HFF-Myc (cell line): ENCODE measurements at regions not wholly inside any gene's neighbourhood (a gene's known extent, or its start where the extent isn't known, plus 50 kb on each side); places are given as distances from the start of the nearest gene placed in this dataset.

ENCODE experiments used
- DNase-seq: peaks from one replicate; pipeline ENCODE4 v3.0.0-alpha.2; 2011; ENCODE audit warnings: low read depth; ENCODE audit errors: extremely low read depth
- H3K4me3 ChIP-seq: replicated peaks from 2 replicates; pipeline ENCODE4 v1.5.1; 2011; ENCODE audit warnings: low read depth, mild to moderate bottlenecking, control low read depth, low read length
- TF ChIP-seq, protein P1 (sequence below): IDR thresholded peaks from 2 replicates; pipeline ENCODE4 v1.5.1; 2012; ENCODE audit warnings: mild to moderate bottlenecking, low read depth, low read length, control low read depth; ENCODE audit errors: missing control alignments

DNA sequence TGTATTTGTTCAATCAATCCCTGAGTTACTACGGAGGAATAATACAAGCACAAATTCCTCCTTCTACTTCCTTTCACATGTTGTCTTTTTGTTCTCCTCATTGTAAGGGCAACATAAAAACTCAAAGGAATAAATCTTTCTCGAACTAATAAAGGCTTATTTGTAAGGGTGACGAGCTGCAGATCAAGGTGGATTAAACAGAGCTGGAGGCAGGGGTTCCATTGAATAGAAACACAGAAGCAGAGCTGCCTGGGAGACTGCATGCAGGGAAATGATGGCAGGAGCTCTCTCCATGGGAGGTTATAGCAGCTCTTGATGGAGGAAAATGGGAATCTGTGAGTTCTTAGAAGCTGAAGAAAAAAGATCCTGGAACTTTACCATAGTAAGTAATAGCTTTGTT lies 160.2 kb downstream of the CYYR1 start:
- no peak for DNase-seq
- H3K4me3 ChIP-seq = no peak overlapping the region
- TF ChIP-seq, protein P1, sequence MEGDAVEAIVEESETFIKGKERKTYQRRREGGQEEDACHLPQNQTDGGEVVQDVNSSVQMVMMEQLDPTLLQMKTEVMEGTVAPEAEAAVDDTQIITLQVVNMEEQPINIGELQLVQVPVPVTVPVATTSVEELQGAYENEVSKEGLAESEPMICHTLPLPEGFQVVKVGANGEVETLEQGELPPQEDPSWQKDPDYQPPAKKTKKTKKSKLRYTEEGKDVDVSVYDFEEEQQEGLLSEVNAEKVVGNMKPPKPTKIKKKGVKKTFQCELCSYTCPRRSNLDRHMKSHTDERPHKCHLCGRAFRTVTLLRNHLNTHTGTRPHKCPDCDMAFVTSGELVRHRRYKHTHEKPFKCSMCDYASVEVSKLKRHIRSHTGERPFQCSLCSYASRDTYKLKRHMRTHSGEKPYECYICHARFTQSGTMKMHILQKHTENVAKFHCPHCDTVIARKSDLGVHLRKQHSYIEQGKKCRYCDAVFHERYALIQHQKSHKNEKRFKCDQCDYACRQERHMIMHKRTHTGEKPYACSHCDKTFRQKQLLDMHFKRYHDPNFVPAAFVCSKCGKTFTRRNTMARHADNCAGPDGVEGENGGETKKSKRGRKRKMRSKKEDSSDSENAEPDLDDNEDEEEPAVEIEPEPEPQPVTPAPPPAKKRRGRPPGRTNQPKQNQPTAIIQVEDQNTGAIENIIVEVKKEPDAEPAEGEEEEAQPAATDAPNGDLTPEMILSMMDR = no peak

DNA sequence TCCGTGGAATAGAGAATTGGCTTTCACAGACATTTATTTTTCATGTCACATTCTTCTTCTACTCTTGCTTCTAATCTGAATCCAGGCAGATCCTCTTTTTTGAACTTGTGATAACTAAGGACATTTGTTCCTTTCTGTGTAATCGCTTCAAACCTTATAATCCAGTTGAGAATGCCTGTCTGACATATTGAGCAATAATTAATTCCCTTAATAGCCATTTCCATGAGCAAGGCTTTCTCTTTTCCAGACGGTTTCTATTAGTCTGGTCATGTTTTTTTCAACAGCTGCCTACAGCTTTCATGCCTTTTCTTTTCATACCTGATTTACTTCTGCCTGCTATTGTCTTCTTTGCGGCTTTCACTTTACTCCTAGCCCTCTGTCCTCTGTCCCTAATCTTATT lies 163.4 kb downstream of the CYYR1 start:
- no peak for DNase-seq
- TF ChIP-seq, protein P1 = no peak
- H3K4me3 ChIP-seq = no peak overlapping the region

DNA sequence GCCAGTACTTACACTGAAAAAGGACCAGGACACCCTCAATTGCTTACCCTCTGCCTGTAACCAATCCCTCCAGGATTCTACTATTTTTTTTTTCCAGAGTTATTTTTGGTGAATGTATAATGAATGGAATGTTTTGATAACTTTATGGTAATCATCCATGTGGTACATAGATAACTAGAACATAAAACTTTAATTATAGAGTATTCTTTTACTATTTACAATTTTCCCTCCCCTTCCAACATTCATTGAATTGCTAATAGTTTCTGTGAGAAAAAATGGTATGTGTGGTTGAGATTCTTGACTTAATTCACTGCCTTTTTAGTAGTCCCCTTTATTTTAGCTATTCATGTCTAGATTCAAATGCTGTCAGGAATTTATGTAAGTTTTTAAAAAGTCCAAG lies 164.6 kb downstream of the CYYR1 start:
- no peak for DNase-seq
- TF ChIP-seq, protein P1 = no peak

DNA sequence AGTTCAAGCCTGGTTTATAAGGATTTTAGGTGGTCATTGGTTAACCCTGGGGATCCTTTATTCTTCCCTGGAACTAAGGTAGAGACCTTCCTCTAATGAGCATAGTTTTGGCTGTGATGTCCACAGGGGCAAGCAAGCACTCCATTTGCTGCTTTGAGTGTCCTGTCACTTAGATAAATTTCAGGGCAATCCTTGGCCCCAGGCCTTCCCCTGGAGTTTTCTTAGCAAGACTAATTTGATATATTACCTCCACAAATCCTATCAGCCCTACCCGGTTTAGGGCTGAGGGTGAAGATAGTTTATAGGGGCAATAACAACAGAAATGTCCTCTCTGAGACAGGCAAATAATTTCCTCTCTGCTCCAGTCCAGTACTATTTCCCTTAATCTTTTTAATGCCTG lies 166.6 kb downstream of the CYYR1 start:
- H3K4me3 ChIP-seq = no peak overlapping the region
- TF ChIP-seq, protein P1 = no peak
- no peak for DNase-seq

More for the DNA sequence above, 164.6 kb downstream of the CYYR1 start:
- no peak overlapping the region for H3K4me3 ChIP-seq

DNA sequence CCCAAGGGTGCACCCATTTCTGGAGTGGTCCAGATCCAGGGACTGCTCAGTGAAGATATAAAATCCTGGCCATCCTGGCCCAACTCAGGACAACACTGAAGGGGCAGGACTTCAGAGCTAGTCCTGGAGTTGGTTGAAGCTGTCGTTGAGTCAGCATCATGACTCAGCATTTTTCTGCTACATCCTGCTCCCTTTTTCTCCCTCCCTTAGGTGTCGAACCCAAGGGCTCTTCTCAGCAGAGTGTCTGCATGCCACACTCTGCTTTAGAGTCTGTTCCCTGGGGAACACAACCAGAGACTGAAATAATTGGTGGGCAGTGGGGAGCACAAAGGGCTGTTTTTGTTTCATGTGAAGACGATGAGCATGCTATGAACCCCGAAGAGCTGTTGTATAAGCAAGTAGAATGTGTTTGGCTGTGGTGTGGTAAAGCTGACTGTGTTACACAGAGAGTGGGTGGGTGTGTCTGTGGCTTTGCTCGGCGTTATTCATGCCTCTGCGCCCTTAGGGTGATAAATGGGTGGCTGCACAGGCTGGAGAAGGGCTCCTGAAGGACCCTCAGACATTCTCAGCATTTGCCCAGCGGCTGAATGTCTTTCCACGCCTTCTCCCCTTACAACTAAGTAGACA lies 167.2 kb downstream of the CYYR1 start:
- peak; percentile 49 for DNase-seq
- TF ChIP-seq, protein P1 = no peak
- H3K4me3 ChIP-seq = peak overlapping the region; percentile 19

DNA sequence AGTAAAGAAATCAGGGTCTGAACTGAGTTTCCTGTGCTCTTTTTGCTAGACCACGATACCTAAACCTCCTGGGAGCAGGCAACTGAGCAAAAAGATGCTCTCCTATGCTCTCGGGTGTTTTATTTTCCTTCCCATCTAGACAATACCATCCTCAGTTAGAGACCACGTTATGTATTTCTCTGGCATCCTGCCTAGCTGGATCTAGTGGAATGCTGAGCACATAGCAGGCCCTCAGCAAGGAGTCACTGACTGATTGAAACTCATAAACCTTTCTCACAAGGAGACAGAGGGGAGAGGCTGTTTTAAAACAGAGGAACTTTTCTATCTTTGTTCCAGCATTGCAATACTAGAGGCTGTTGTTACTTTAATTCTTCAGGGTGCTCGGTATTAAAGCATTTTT lies 168.0 kb downstream of the CYYR1 start:
- no peak for DNase-seq
- no peak overlapping the region for H3K4me3 ChIP-seq
- TF ChIP-seq, protein P1 = no peak

DNA sequence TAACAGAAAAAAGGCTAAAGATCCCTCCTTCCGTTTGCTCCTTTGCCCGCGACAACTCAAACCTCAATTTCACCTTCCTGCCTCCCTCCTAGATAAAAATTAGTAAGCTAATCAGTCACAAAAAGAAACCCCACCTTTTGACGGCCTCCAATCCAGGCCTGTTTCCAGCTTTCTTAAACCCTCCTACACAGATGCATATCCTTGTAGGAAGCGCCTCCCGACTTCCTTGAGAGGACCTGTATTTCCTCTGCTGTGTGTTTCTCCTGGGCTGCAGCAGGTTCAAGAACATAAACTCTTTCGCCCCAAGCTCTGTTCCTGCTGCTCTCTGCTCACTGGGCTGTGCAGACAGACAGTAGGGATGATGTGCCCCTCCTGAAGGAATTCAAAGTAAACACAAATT lies 168.8 kb downstream of the CYYR1 start:
- H3K4me3 ChIP-seq = no peak overlapping the region
- DNase-seq = no peak
- TF ChIP-seq, protein P1 = no peak
